AG04449 (cell line): ENCODE measurements at regions not wholly inside any gene's neighbourhood (a gene's known extent, or its start where the extent isn't known, plus 50 kb on each side); places are given as distances from the start of the nearest gene placed in this dataset.

ENCODE experiments used
- CTCF ChIA-PET: fragments of 350-600 bp; formaldehyde crosslinking; extraction: SDS; loops from one replicate; lab custom pipeline; 2021; ENCODE audit warnings: antibody characterized with exemption; lab: Yijun Ruan, JAX
- POLR2A ChIA-PET: fragments of 400-600, 350-600 bp; formaldehyde crosslinking; extraction: SDS; loops from one replicate; lab custom pipeline; 2020; ENCODE audit warnings: antibody characterized with exemption, inconsistent platforms; lab: Yijun Ruan, JAX
- DNase-seq: peaks from one replicate; pipeline ENCODE4 v3.0.0-alpha.2; 2010; ENCODE audit warnings: low read depth, low spot score
- H3K4me3 ChIP-seq: 2 replicates; pipeline ENCODE4 v1.5.1; 2011; ENCODE audit warnings: low read depth, mild to moderate bottlenecking, control low read depth, low read length
- CTCF ChIP-seq: IDR thresholded peaks from one replicate; pipeline ENCODE4 v1.5.1; 2011; ENCODE audit warnings: mild to moderate bottlenecking, moderate library complexity, low read length, control low read depth, inconsistent platforms; ENCODE audit not compliant: insufficient read depth; ENCODE audit errors: missing control alignments

- DNase-seq, result no peak
- ChIA-PET POLR2A (no interaction called here), CTCF (no interaction called here)
- no peak overlapping the region for H3K4me3 ChIP-seq
- no peak for TF ChIP-seq CTCF
Observed at GRCh38 chr14:105818712-105819005, 292.3 kb downstream of the TMEM121 start.

DNA sequence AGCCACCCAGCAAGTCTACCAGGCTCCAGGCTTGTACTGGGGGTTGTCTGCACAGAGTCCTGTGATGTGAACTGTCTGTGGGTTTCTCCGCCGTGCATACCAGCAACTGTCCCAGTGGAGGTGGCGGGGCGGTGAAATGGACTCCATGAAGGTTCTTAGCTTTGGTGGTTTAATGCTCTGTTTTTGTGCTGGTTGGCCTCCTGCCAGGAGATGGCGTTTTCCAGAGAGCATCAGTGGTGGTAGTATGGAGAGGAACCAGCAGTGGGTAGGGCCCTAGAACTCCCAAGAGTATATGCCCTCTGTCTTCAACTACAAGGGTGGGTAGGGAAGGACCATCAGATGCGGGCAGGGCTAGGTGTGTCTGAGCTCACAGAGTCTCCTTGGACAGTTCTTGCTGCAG lies 303.8 kb downstream of the TMEM121 start:
- CTCF ChIA-PET, result no interaction called here
- H3K4me3 ChIP-seq, result no peak overlapping the region
- POLR2A ChIA-PET, result no interaction called here
- DNase-seq, result no peak
- no peak for TF ChIP-seq CTCF

GRCh38 chr14:105836160-105836559 lies 309.8 kb downstream of the TMEM121 start:
- DNase-seq, result no peak

GRCh38 chr14:105836730-105837129 lies 310.3 kb downstream of the TMEM121 start:
- no peak for TF ChIP-seq CTCF
- DNase-seq, result no peak
- H3K4me3 ChIP-seq, result no peak overlapping the region
- ChIA-PET POLR2A (no interaction called here), CTCF (no interaction called here)

More at GRCh38 chr14:105836160-105836559, 309.8 kb downstream of the TMEM121 start:
- TF ChIP-seq CTCF, result no peak
- POLR2A ChIA-PET, result no interaction called here
- H3K4me3 ChIP-seq, result no peak overlapping the region
- CTCF ChIA-PET, result no interaction called here

- TF ChIP-seq CTCF, result no peak
- H3K4me3 ChIP-seq, result no peak overlapping the region
- POLR2A ChIA-PET, result no interaction called here
- CTCF ChIA-PET, result no interaction called here
- DNase-seq, result no peak
Observed at GRCh38 chr14:105837349-105838063, 311.1 kb downstream of the TMEM121 start.

DNA sequence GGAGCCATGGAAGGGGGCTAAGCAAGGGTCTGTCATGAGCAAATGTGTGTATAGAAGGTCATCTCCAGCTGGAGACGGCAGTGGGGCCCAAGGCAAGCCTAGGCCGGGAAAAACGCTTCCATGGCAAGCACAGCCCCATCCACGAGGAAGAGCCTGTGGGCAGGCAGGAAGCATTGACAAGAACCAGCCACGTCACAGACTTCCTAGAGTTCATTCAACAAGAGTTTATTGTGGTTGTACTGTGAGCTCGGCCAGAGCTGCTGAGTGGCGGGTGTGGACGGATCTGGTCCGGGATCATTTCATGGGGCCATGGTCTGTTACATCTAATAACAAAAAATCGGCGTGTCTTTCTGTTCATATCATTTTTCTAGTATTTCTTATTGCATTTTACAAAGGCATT lies 311.7 kb downstream of the TMEM121 start:
- H3K4me3 ChIP-seq, result no peak overlapping the region
- no peak for TF ChIP-seq CTCF
- CTCF ChIA-PET, result no interaction called here
- POLR2A ChIA-PET, result no interaction called here
- no peak for DNase-seq
